ENCODE measurements at regions not wholly inside any gene's neighbourhood (a gene's known extent, or its start where the extent isn't known, plus 50 kb on each side); places are given as distances from the start of the nearest gene placed in this dataset.

GRCh38 chr7:33707427-33707826 is 197.9 kb upstream of the BMPER start:
- Histone ChIP-seq H3K36me3 (no peaks in the 10 kb centered on the region), H3K9me3 (no peaks in the 10 kb centered on the region), H3K27me3 (no peaks in the 10 kb centered on the region), H3K4me3 (no peak overlapping the region), H3K27ac (no peak overlapping the region), H3K4me1 (peaks cover 4% of the 10 kb centered on the region)
- no peak for DNase-seq (ENCODE audit: low spot score in 2 of 2)
- TF ChIP-seq POLR2AphosphoS5 (IDR thresholded peaks at IDR 0.05) (no peak), POLR2A (IDR thresholded peaks at IDR 0.05) (no peak), CTCF (IDR thresholded peaks at IDR 0.05) (no peak), EP300 (IDR thresholded peaks at IDR 0.05) (no peak)
- WGBS: 41% methylated on average over 2 of the region's 2 CpGs

- TF ChIP-seq CTCF (IDR thresholded peaks at IDR 0.05) (no peak), EP300 (IDR thresholded peaks at IDR 0.05) (no peak), POLR2AphosphoS5 (IDR thresholded peaks at IDR 0.05) (no peak), POLR2A (IDR thresholded peaks at IDR 0.05) (no peak)
- H3K4me3 ChIP-seq: no peak overlapping the region
Measured at GRCh38 chr7:33710608-33711007, 194.7 kb upstream of the BMPER start.

GRCh38 chr7:33711231-33712019 is 193.9 kb upstream of the BMPER start:
- Histone ChIP-seq H3K9me3 (no peaks in the 10 kb centered on the region), H3K36me3 (no peaks in the 10 kb centered on the region), H3K27me3 (no peaks in the 10 kb centered on the region), H3K4me3 (no peak overlapping the region), H3K4me1 (peaks cover 4% of the 10 kb centered on the region), H3K27ac (no peak overlapping the region)
- DNase-seq (ENCODE audit: low spot score in 2 of 2): no peak
- WGBS: 89% methylated on average over 6 of the region's 6 CpGs
- TF ChIP-seq CTCF (IDR thresholded peaks at IDR 0.05) (no peak), POLR2AphosphoS5 (IDR thresholded peaks at IDR 0.05) (no peak), POLR2A (IDR thresholded peaks at IDR 0.05) (no peak), EP300 (IDR thresholded peaks at IDR 0.05) (no peak)

More at GRCh38 chr7:33710608-33711007, 194.7 kb upstream of the BMPER start:
- Histone ChIP-seq H3K9me3 (no peaks in the 10 kb centered on the region), H3K36me3 (no peaks in the 10 kb centered on the region), H3K27me3 (no peaks in the 10 kb centered on the region), H3K4me1 (peaks cover 4% of the 10 kb centered on the region), H3K27ac (no peak overlapping the region)
- no peak for DNase-seq (ENCODE audit: low spot score in 2 of 2)

- H3K36me3 ChIP-seq: no peaks in the 10 kb centered on the region
- H3K27me3 ChIP-seq: no peaks in the 10 kb centered on the region
- peaks cover 2% of the 10 kb centered on the region for H3K4me1 ChIP-seq
- no peak overlapping the region for H3K4me3 ChIP-seq
- H3K27ac ChIP-seq: no peak overlapping the region
- H3K9me3 ChIP-seq: no peaks in the 10 kb centered on the region
- no peak for DNase-seq (ENCODE audit: low spot score in 2 of 2)
- WGBS: 94% methylated on average over 4 of the region's 4 CpGs
- TF ChIP-seq CTCF (IDR thresholded peaks at IDR 0.05) (no peak), POLR2A (IDR thresholded peaks at IDR 0.05) (no peak), EP300 (IDR thresholded peaks at IDR 0.05) (no peak), POLR2AphosphoS5 (IDR thresholded peaks at IDR 0.05) (no peak)
Measured at GRCh38 chr7:33712020-33712414, 193.3 kb upstream of the BMPER start.

GRCh38 chr7:33714208-33714607 is 191.1 kb upstream of the BMPER start:
- H3K4me3 ChIP-seq: no peak overlapping the region
- H3K27ac ChIP-seq: no peak overlapping the region
- H3K36me3 ChIP-seq: no peaks in the 10 kb centered on the region
- no peaks in the 10 kb centered on the region for H3K27me3 ChIP-seq
- no peak for DNase-seq (ENCODE audit: low spot score in 2 of 2)
- H3K9me3 ChIP-seq: no peaks in the 10 kb centered on the region
- TF ChIP-seq EP300 (IDR thresholded peaks at IDR 0.05): no peak
- no peak for TF ChIP-seq POLR2A (IDR thresholded peaks at IDR 0.05)
- TF ChIP-seq CTCF (IDR thresholded peaks at IDR 0.05): no peak
- TF ChIP-seq POLR2AphosphoS5 (IDR thresholded peaks at IDR 0.05): no peak
- H3K4me1 ChIP-seq: no peaks in the 10 kb centered on the region
- whole genome bisulfite sequencing: 90% methylated on average over 5 of the region's 5 CpGs

All from suprapubic skin (tissue), 4 donors.